ENCODE measurements at regions not wholly inside any gene's neighbourhood (a gene's known extent, or its start where the extent isn't known, plus 50 kb on each side); places are given as distances from the start of the nearest gene placed in this dataset.

DNA sequence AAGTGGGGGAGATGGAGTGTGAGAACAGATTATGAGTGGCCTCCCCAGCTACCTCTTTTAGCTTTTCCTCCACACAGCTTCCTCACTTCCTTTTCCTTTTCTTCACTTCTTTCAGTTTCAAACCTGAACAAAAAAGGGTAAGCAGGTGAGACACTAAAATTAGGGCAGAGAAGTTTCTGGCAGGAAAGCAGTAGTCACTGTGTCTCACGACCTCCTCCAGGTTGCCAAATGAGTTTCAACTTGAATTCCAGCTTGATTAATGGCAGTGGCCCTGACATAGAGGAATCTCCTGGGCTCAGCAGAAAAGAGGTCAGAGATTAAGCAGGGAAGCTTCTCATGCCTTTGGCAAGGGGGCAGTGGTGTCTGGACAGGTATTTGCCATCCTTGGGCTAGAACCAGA lies 63.7 kb upstream of the SPINK5 start:
- no peak for DNase-seq (ENCODE audit: low read depth)
- H3K4me3 ChIP-seq (ENCODE audit: low read depth, low read length), result no peak overlapping the region
- TF ChIP-seq, protein P1, sequence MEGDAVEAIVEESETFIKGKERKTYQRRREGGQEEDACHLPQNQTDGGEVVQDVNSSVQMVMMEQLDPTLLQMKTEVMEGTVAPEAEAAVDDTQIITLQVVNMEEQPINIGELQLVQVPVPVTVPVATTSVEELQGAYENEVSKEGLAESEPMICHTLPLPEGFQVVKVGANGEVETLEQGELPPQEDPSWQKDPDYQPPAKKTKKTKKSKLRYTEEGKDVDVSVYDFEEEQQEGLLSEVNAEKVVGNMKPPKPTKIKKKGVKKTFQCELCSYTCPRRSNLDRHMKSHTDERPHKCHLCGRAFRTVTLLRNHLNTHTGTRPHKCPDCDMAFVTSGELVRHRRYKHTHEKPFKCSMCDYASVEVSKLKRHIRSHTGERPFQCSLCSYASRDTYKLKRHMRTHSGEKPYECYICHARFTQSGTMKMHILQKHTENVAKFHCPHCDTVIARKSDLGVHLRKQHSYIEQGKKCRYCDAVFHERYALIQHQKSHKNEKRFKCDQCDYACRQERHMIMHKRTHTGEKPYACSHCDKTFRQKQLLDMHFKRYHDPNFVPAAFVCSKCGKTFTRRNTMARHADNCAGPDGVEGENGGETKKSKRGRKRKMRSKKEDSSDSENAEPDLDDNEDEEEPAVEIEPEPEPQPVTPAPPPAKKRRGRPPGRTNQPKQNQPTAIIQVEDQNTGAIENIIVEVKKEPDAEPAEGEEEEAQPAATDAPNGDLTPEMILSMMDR (IDR thresholded peaks at IDR 0.05; ENCODE audit: low read depth, low read length), result no peak
- TF ChIP-seq POLR2A (IDR thresholded peaks at IDR 0.05; ENCODE audit: extremely low read depth, insufficient read length) (no peak), MYC (IDR thresholded peaks at IDR 0.05; ENCODE audit: low read depth, low read length) (no peak)
- TF ChIP-seq, protein P2, sequence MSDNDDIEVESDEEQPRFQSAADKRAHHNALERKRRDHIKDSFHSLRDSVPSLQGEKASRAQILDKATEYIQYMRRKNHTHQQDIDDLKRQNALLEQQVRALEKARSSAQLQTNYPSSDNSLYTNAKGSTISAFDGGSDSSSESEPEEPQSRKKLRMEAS (IDR thresholded peaks at IDR 0.05; ENCODE audit: low read depth, low read length), result no peak

DNA sequence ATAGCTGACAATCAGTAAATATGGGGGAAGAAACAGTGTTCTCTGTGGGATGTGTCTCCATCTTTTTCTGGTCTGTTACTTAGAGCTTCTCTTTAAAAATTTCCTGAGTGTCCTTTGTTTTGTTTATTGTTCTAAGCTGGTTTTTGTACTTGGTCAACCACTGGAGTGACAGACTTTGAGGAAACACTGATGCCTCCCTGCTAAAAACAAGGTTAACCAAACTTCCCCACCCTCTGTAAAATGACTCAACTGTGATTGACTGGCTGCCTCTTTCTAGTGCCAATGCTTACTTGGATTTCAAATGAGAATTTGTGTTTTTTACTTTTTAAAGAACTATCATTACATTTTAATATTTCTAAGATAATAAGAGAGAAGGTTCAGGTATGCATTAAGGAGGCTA lies 65.1 kb upstream of the SPINK5 start:
- TF ChIP-seq MYC (IDR thresholded peaks at IDR 0.05; ENCODE audit: low read depth, low read length) (no peak), POLR2A (IDR thresholded peaks at IDR 0.05; ENCODE audit: extremely low read depth, insufficient read length) (no peak)
- TF ChIP-seq, protein P2 (IDR thresholded peaks at IDR 0.05; ENCODE audit: low read depth, low read length), result no peak
- TF ChIP-seq, protein P1 (IDR thresholded peaks at IDR 0.05; ENCODE audit: low read depth, low read length), result no peak
- no peak overlapping the region for H3K4me3 ChIP-seq (ENCODE audit: low read depth, low read length)
- DNase-seq (ENCODE audit: low read depth), result no peak

DNA sequence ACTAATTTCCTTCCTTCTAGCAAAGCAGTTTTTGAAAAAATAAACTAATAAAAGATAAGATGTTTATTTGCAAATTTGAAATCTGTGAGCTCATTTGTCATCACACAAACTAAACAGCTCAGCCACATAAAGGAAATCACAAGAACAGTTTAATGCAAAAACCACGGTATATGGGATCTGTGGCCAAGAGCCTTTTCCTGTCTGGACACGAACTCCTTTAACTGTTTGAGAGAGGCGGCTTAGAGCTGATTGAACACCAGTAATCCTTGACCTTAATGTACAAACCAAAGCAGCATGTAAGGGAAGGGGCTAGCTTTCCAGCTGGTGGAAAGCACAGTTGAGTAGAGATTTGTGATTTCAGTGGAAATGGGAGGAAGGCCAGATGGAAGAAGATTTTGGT lies 66.3 kb upstream of the SPINK5 start:
- no peak for TF ChIP-seq MYC (IDR thresholded peaks at IDR 0.05; ENCODE audit: low read depth, low read length)
- TF ChIP-seq, protein P1 (IDR thresholded peaks at IDR 0.05; ENCODE audit: low read depth, low read length), result no peak
- TF ChIP-seq POLR2A (IDR thresholded peaks at IDR 0.05; ENCODE audit: extremely low read depth, insufficient read length), result no peak
- TF ChIP-seq, protein P2 (IDR thresholded peaks at IDR 0.05; ENCODE audit: low read depth, low read length), result no peak
- no peak for DNase-seq (ENCODE audit: low read depth)
- no peak overlapping the region for H3K4me3 ChIP-seq (ENCODE audit: low read depth, low read length)

DNA sequence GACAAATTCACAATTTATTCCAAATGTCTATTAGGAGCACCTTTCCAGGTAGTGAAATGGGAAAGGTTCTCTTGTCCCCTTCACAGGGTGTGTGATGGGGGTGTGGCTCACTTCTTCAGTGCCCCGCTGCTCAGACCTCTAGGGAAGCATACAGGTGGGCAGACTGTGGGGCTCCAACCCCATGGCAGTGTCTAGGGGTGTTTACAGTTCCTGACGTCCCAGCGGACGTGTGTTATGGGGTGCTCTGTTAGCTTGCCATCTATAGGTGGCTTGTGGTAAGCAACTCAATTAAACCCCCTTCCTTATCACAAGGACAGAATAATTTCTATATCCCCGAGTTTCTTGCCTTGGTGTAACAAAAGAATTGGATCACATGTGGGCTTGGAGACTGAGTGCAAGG lies 67.4 kb upstream of the SPINK5 start:
- no peak for TF ChIP-seq POLR2A (IDR thresholded peaks at IDR 0.05; ENCODE audit: extremely low read depth, insufficient read length)
- TF ChIP-seq, protein P2 (IDR thresholded peaks at IDR 0.05; ENCODE audit: low read depth, low read length), result no peak
- TF ChIP-seq, protein P1 (IDR thresholded peaks at IDR 0.05; ENCODE audit: low read depth, low read length), result no peak
- no peak for TF ChIP-seq MYC (IDR thresholded peaks at IDR 0.05; ENCODE audit: low read depth, low read length)

DNA sequence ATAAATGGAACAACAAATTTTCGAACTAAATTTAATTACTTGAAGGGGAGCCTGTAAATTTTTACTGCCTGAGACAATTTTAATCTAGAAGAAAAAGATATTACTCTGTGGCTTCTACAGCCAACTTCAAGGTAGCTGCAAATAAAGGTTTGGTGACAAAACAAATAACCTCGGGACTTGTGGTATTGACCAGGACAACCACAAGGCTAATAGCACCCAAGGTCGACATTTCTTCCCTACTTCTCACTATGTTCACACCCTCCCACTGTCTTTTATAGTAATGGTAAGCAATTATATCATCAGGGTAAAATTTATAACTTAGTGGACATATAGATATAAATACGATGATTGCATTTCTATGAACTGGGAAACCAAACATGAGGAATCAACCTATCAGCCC lies 67.9 kb upstream of the SPINK5 start:
- TF ChIP-seq, protein P2 (IDR thresholded peaks at IDR 0.05; ENCODE audit: low read depth, low read length), result no peak
- TF ChIP-seq, protein P1 (IDR thresholded peaks at IDR 0.05; ENCODE audit: low read depth, low read length), result no peak
- TF ChIP-seq MYC (IDR thresholded peaks at IDR 0.05; ENCODE audit: low read depth, low read length) (no peak), POLR2A (IDR thresholded peaks at IDR 0.05; ENCODE audit: extremely low read depth, insufficient read length) (no peak)
- no peak overlapping the region for H3K4me3 ChIP-seq (ENCODE audit: low read depth, low read length)
- DNase-seq (ENCODE audit: low read depth), result no peak

More for the DNA sequence above, 67.4 kb upstream of the SPINK5 start:
- no peak for DNase-seq (ENCODE audit: low read depth)
- H3K4me3 ChIP-seq (ENCODE audit: low read depth, low read length), result no peak overlapping the region

DNA sequence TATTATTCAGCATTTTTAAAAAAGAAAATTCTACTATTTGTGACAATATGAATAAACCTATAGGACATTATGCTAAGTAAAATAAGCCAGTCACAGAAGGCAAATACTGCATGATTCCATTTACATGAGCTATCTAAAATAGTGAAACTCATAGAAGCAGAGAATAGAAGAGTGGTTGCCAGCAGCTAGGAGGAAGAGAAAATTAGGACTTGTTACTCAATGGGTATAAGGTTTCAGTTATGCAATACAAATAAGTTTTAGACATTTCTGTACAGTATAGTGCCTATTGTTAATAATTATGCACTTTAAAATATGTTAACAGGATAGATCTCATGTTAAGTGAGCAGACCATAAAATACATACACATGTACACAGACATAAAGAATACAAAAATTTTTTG lies 73.8 kb upstream of the SPINK5 start:
- no peak overlapping the region for H3K4me3 ChIP-seq (ENCODE audit: low read depth, low read length)
- no peak for DNase-seq (ENCODE audit: low read depth)
- TF ChIP-seq MYC (IDR thresholded peaks at IDR 0.05; ENCODE audit: low read depth, low read length) (no peak), POLR2A (IDR thresholded peaks at IDR 0.05; ENCODE audit: extremely low read depth, insufficient read length) (no peak)
- TF ChIP-seq, protein P2 (IDR thresholded peaks at IDR 0.05; ENCODE audit: low read depth, low read length), result no peak
- TF ChIP-seq, protein P1 (IDR thresholded peaks at IDR 0.05; ENCODE audit: low read depth, low read length), result no peak

All from NB4 (cell line).